ENCODE measurements at regions not wholly inside any gene's neighbourhood (a gene's known extent, or its start where the extent isn't known, plus 50 kb on each side); places are given as distances from the start of the nearest gene placed in this dataset.

- TF ChIP-seq EZH2 (IDR thresholded peaks at IDR 0.05; ENCODE audit: insufficient read depth, poor library complexity, severe bottlenecking) (no peak), EZH2phosphoT487 (IDR thresholded peaks at IDR 0.05; ENCODE audit: insufficient read depth, low read depth) (no peak)
These were observed 647.1 kb downstream of the GALR1 start for GRCh38 chr18:77896586-77897252.
